H9 (cell line): ENCODE measurements at regions not wholly inside any gene's neighbourhood (a gene's known extent, or its start where the extent isn't known, plus 50 kb on each side); places are given as distances from the start of the nearest gene placed in this dataset.
"Not testable (repeated sequence)": the region's sequence is repeated elsewhere in the genome, so short reads cannot be mapped to it uniquely, and the experiment has no call there.

Experiments
- DNase-seq: peaks from one replicate; pipeline ENCODE4 v3.0.0-alpha.2; 2017
- H2AFZ ChIP-seq: one replicate; pipeline ENCODE4 v1.6.1; 2013; ENCODE audit warnings: mild to moderate bottlenecking, low read length, control low read depth, moderate library complexity
- H2AK5ac ChIP-seq: 2 replicates; pipeline ENCODE4 v1.6.1; 2013; ENCODE audit warnings: low read length, control low read depth, mixed read lengths; ENCODE audit not compliant: insufficient read length
- H2BK120ac ChIP-seq: one replicate; pipeline ENCODE4 v1.6.1; 2013; ENCODE audit warnings: low read depth, mild to moderate bottlenecking, low read length, control low read depth, inconsistent platforms; ENCODE audit not compliant: poor library complexity, severe bottlenecking
- H2BK12ac ChIP-seq: 2 replicates; pipeline ENCODE4 v1.6.1; 2013; ENCODE audit warnings: low read length, control low read depth, mixed read lengths, low read depth; ENCODE audit not compliant: insufficient read length
- H2BK15ac ChIP-seq: 2 replicates; pipeline ENCODE4 v1.6.1; 2013; ENCODE audit warnings: low read depth, low read length, control low read depth
- H2BK20ac ChIP-seq: one replicate; pipeline ENCODE4 v1.6.1; 2013; ENCODE audit warnings: low read depth, mild to moderate bottlenecking, low read length, control low read depth, inconsistent platforms; ENCODE audit not compliant: poor library complexity, severe bottlenecking
- H2BK5ac ChIP-seq: 2 replicates; pipeline ENCODE4 v1.6.1; 2013; ENCODE audit warnings: low read length, control low read depth, mixed read lengths; ENCODE audit not compliant: insufficient read length
- H3K14ac ChIP-seq: 2 replicates; pipeline ENCODE4 v1.6.1; 2013; ENCODE audit warnings: low read length, control low read depth; ENCODE audit not compliant: insufficient read depth
- H3K18ac ChIP-seq: 2 replicates; pipeline ENCODE4 v1.6.1; 2013; ENCODE audit warnings: low read depth, mild to moderate bottlenecking, mixed read lengths, low read length, control low read depth; ENCODE audit not compliant: insufficient read length
- H3K23ac ChIP-seq: 2 replicates; pipeline ENCODE4 v1.6.1; 2013; ENCODE audit warnings: low read length, control low read depth, mixed read lengths, low read depth; ENCODE audit not compliant: insufficient read length
- H3K23me2 ChIP-seq: 2 replicates; pipeline ENCODE4 v1.6.1; 2013; ENCODE audit warnings: low read depth, mild to moderate bottlenecking, mixed read lengths, low read length, control low read depth; ENCODE audit not compliant: insufficient read length, poor library complexity, severe bottlenecking
- H3K27ac ChIP-seq: 2 replicates; pipeline ENCODE4 v1.5.1; 2013; ENCODE audit warnings: low read length, control low read depth, mixed read lengths, low read depth; ENCODE audit not compliant: insufficient read length
- H3K27me3 ChIP-seq: 2 replicates; pipeline ENCODE4 v1.6.1; 2013; ENCODE audit warnings: low read length, control low read depth, inconsistent platforms; ENCODE audit not compliant: insufficient read depth
- H3K4ac ChIP-seq: 2 replicates; pipeline ENCODE4 v1.6.1; 2013; ENCODE audit warnings: low read depth, mild to moderate bottlenecking, control low read depth, inconsistent platforms, low read length, moderate library complexity
- H3K4me1 ChIP-seq: 2 replicates; pipeline ENCODE4 v1.6.1; 2013; ENCODE audit warnings: low read length, control low read depth, inconsistent platforms; ENCODE audit not compliant: insufficient read depth
- H3K4me2 ChIP-seq: 2 replicates; pipeline ENCODE4 v1.6.1; 2013; ENCODE audit warnings: low read length, control low read depth, mixed read lengths; ENCODE audit not compliant: insufficient read length, insufficient read depth
- H3K56ac ChIP-seq: 2 replicates; pipeline ENCODE4 v1.6.1; 2013; ENCODE audit warnings: low read depth, mild to moderate bottlenecking, mixed read lengths, low read length, control low read depth; ENCODE audit not compliant: insufficient read length
- H3K79me1 ChIP-seq: 2 replicates; pipeline ENCODE4 v1.6.1; 2013; ENCODE audit warnings: low read depth, mild to moderate bottlenecking, moderate library complexity, low read length, control low read depth, inconsistent platforms; ENCODE audit not compliant: insufficient read depth, poor library complexity, severe bottlenecking
- H3K79me2 ChIP-seq: 2 replicates; pipeline ENCODE4 v1.6.1; 2013; ENCODE audit warnings: low read length, control low read depth, inconsistent platforms; ENCODE audit not compliant: insufficient read depth
- H3K9ac ChIP-seq: 2 replicates; pipeline ENCODE4 v1.6.1; 2013; ENCODE audit warnings: low read length, control low read depth, mixed read lengths; ENCODE audit not compliant: insufficient read length; ENCODE audit errors: extremely low read depth
- H3K9me3 ChIP-seq: one replicate; pipeline ENCODE4 v1.6.1; 2013; ENCODE audit warnings: low read depth, low read length, inconsistent platforms; ENCODE audit not compliant: control insufficient read depth
- H3T11ph ChIP-seq: one replicate; pipeline ENCODE4 v1.6.1; 2013; ENCODE audit warnings: mild to moderate bottlenecking, low read length, control low read depth, inconsistent platforms
- H4K20me1 ChIP-seq: one replicate; pipeline ENCODE4 v1.6.1; 2013; ENCODE audit not compliant: control insufficient read depth, insufficient read length, insufficient read depth
- H4K5ac ChIP-seq: 2 replicates; pipeline ENCODE4 v1.6.1; 2013; ENCODE audit warnings: low read depth, mild to moderate bottlenecking, mixed read lengths, low read length, control low read depth; ENCODE audit not compliant: insufficient read length
- H4K8ac ChIP-seq: replicated peaks from 2 replicates; pipeline ENCODE4 v1.6.1; 2013; ENCODE audit warnings: low read length, control low read depth, mixed read lengths, low read depth; ENCODE audit not compliant: insufficient read length
- H4K91ac ChIP-seq: 2 replicates; pipeline ENCODE4 v1.6.1; 2013; ENCODE audit warnings: low read depth, mild to moderate bottlenecking, moderate library complexity, mixed read lengths, low read length, control low read depth; ENCODE audit not compliant: insufficient read length
- H3K27ac Mint-ChIP-seq, 3 experiments: 2 replicates in 2 of 3; 3 replicates in 1 of 3; pipeline ENCODE4 v1.8.0; 2020 to 2021; ENCODE audit warnings: mixed read lengths in 3 of 3, mild to moderate bottlenecking in 1 of 3, moderate library complexity in 1 of 3
- H3K27me3 Mint-ChIP-seq: 2 replicates; pipeline ENCODE4 v1.8.0; 2021; ENCODE audit warnings: low read depth, mild to moderate bottlenecking, moderate library complexity, mixed read lengths
- H3K36me3 Mint-ChIP-seq, 3 experiments: 2 replicates in 2 of 3; 3 replicates in 1 of 3; pipeline ENCODE4 v1.8.0; 2020 to 2021; ENCODE audit warnings: low read depth in 3 of 3, mixed read lengths in 3 of 3; ENCODE audit not compliant: insufficient read depth in 1 of 3
- H3K4me1 Mint-ChIP-seq, 2 experiments: 2 replicates each; pipeline ENCODE4 v1.8.0; 2020; ENCODE audit warnings: mixed read lengths in 2 of 2
- H3K4me3 Mint-ChIP-seq, 2 experiments: 2 replicates in 1 of 2; 3 replicates in 1 of 2; pipeline ENCODE4 v1.8.0; 2020 to 2021; ENCODE audit warnings: mild to moderate bottlenecking in 2 of 2, mixed read lengths in 2 of 2, moderate library complexity in 1 of 2
- H3K9me3 Mint-ChIP-seq, 2 experiments: 2 replicates in 1 of 2; 3 replicates in 1 of 2; pipeline ENCODE4 v1.8.0; 2020; ENCODE audit warnings: mild to moderate bottlenecking in 2 of 2, mixed read lengths in 2 of 2, moderate library complexity in 1 of 2
- WGBS: extraction: QIAGEN DNeasy Blood & Tissue Kit; methylation state at CpG from one replicate; pipeline ENCODE4 v1.1.7; 2013; ENCODE audit warnings: missing lambda C conversion rate, low lambda C conversion rate, mixed read lengths; ENCODE audit not compliant: insufficient read length; ENCODE audit errors: extremely low coverage; 5-methylcytosine and 5-hydroxymethylcytosine counted together

- not testable (repeated sequence) for H3K79me2 ChIP-seq, H2BK15ac ChIP-seq, H4K5ac ChIP-seq, H3K23me2 ChIP-seq, H3K9me3 Mint-ChIP-seq, H3K4me2 ChIP-seq, H3K9ac ChIP-seq, H2BK5ac ChIP-seq, DNase-seq, H2BK20ac ChIP-seq, H2BK12ac ChIP-seq, H3K79me1 ChIP-seq, H3K4me1 ChIP-seq, H3K4me1 Mint-ChIP-seq, H3K4ac ChIP-seq, H3K56ac ChIP-seq, H3T11ph ChIP-seq, H2AK5ac ChIP-seq, H3K9me3 ChIP-seq, H3K14ac ChIP-seq, H3K27me3 Mint-ChIP-seq, H2BK120ac ChIP-seq, H3K4me3 Mint-ChIP-seq, H3K27me3 ChIP-seq, H3K23ac ChIP-seq, H4K20me1 ChIP-seq, H2AFZ ChIP-seq, H4K8ac ChIP-seq, H3K27ac ChIP-seq, H3K18ac ChIP-seq, H4K91ac ChIP-seq
- 0 out of 7 replicates have a peak overlapping the region, but pooled peaks of 1 of the 3 experiments have one; percentile 31 for H3K27ac Mint-ChIP-seq
- H3K36me3 Mint-ChIP-seq: peaks cover 25 to 67% (median 57%) of the 10 kb centered on the region in 3 experiments
- no CpG with 5 or more reads among the region's 1 CpG for WGBS
Observed at GRCh38 chr7:65758991-65759390, 113.9 kb upstream of the VKORC1L1 start.

GRCh38 chr7:65762712-65763111 is 110.2 kb upstream of the VKORC1L1 start:
- H3K4me1 Mint-ChIP-seq, H2BK5ac ChIP-seq, H3K4me2 ChIP-seq, H3K27me3 ChIP-seq, H2BK15ac ChIP-seq, H4K20me1 ChIP-seq, H3K9ac ChIP-seq, H3K14ac ChIP-seq, H2BK20ac ChIP-seq, H4K91ac ChIP-seq, H2AK5ac ChIP-seq, H3K23ac ChIP-seq, H3K4ac ChIP-seq, H2BK12ac ChIP-seq, H3K9me3 ChIP-seq, H3K4me1 ChIP-seq, H3K9me3 Mint-ChIP-seq, H3K27ac ChIP-seq, H3K79me1 ChIP-seq, H3T11ph ChIP-seq, H3K27me3 Mint-ChIP-seq, H2AFZ ChIP-seq, H3K23me2 ChIP-seq, H4K5ac ChIP-seq, H3K18ac ChIP-seq, H2BK120ac ChIP-seq, H3K79me2 ChIP-seq, H4K8ac ChIP-seq, H3K4me3 Mint-ChIP-seq, DNase-seq, H3K56ac ChIP-seq: not testable (repeated sequence)
- H3K27ac Mint-ChIP-seq: peak overlapping the region in 1 of 3 experiments; percentile 66; a peak in 1 of 7 replicates
- no CpG with 5 or more reads among the region's 3 CpGs for WGBS
- peaks cover 15 to 41% (median 40%) of the 10 kb centered on the region in 3 experiments for H3K36me3 Mint-ChIP-seq
